ENCODE measurements at regions not wholly inside any gene's neighbourhood (a gene's known extent, or its start where the extent isn't known, plus 50 kb on each side); places are given as distances from the start of the nearest gene placed in this dataset.

- intact Hi-C loops (cut with micrococcal nuclease) = no loop called here
Observed at GRCh38 chr5:61614606-61615005, 282.5 kb downstream of the ZSWIM6 start.

GRCh38 chr5:61617039-61617438, 285.0 kb downstream of the ZSWIM6 start:
- Mint-ChIP-seq H3K27ac (no peak overlapping the region), H3K36me3 (ENCODE audit: low read depth) (no peaks in the 10 kb centered on the region), H3K4me3 (ENCODE audit: low read depth) (no peak overlapping the region), H3K27me3 (ENCODE audit: low read depth) (peaks cover 5% of the 10 kb centered on the region), H3K9me3 (no peaks in the 10 kb centered on the region), H3K4me1 (ENCODE audit: low read depth) (no peaks in the 10 kb centered on the region)
- intact Hi-C loops (cut with micrococcal nuclease) = no loop called here
- DNase-seq (ENCODE audit: low spot score) = no peak

More at GRCh38 chr5:61614606-61615005, 282.5 kb downstream of the ZSWIM6 start:
- DNase-seq (ENCODE audit: low spot score) = no peak
- Mint-ChIP-seq H3K4me3 (ENCODE audit: low read depth) (no peak overlapping the region), H3K9me3 (no peaks in the 10 kb centered on the region), H3K27ac (no peak overlapping the region), H3K36me3 (ENCODE audit: low read depth) (no peaks in the 10 kb centered on the region), H3K4me1 (ENCODE audit: low read depth) (no peaks in the 10 kb centered on the region), H3K27me3 (ENCODE audit: low read depth) (peaks cover 2% of the 10 kb centered on the region)

- intact Hi-C loops (cut with micrococcal nuclease) = no loop called here
- no peak for DNase-seq (ENCODE audit: low spot score)
- Mint-ChIP-seq H3K4me1 (ENCODE audit: low read depth) (no peaks in the 10 kb centered on the region), H3K9me3 (no peaks in the 10 kb centered on the region), H3K27me3 (ENCODE audit: low read depth) (peaks cover 7% of the 10 kb centered on the region), H3K36me3 (ENCODE audit: low read depth) (no peaks in the 10 kb centered on the region), H3K27ac (no peak overlapping the region), H3K4me3 (ENCODE audit: low read depth) (no peak overlapping the region)
Observed at GRCh38 chr5:61617995-61618525, 286.0 kb downstream of the ZSWIM6 start.

GRCh38 chr5:61618577-61618976, 286.5 kb downstream of the ZSWIM6 start:
- Mint-ChIP-seq H3K4me3 (ENCODE audit: low read depth) (no peak overlapping the region), H3K9me3 (no peaks in the 10 kb centered on the region), H3K4me1 (ENCODE audit: low read depth) (no peaks in the 10 kb centered on the region), H3K27me3 (ENCODE audit: low read depth) (peaks cover 7% of the 10 kb centered on the region), H3K27ac (no peak overlapping the region), H3K36me3 (ENCODE audit: low read depth) (no peaks in the 10 kb centered on the region)
- intact Hi-C loops (cut with micrococcal nuclease) = no loop called here
- no peak for DNase-seq (ENCODE audit: low spot score)

GRCh38 chr5:61619289-61619688, 287.2 kb downstream of the ZSWIM6 start:
- Mint-ChIP-seq H3K4me3 (ENCODE audit: low read depth) (no peak overlapping the region), H3K36me3 (ENCODE audit: low read depth) (no peaks in the 10 kb centered on the region), H3K4me1 (ENCODE audit: low read depth) (no peaks in the 10 kb centered on the region), H3K9me3 (no peaks in the 10 kb centered on the region), H3K27me3 (ENCODE audit: low read depth) (peaks cover 9% of the 10 kb centered on the region), H3K27ac (no peak overlapping the region)
- intact Hi-C loops (cut with micrococcal nuclease) = no loop called here
- DNase-seq (ENCODE audit: low spot score) = no peak

GRCh38 chr5:61619777-61620518, 287.9 kb downstream of the ZSWIM6 start:
- intact Hi-C loops (cut with micrococcal nuclease) = no loop called here
- Mint-ChIP-seq H3K4me1 (ENCODE audit: low read depth) (no peaks in the 10 kb centered on the region), H3K27me3 (ENCODE audit: low read depth) (peaks cover 16% of the 10 kb centered on the region), H3K4me3 (ENCODE audit: low read depth) (no peak overlapping the region), H3K27ac (no peak overlapping the region), H3K36me3 (ENCODE audit: low read depth) (no peaks in the 10 kb centered on the region), H3K9me3 (no peaks in the 10 kb centered on the region)
- DNase-seq (ENCODE audit: low spot score) = no peak

- intact Hi-C loops (cut with micrococcal nuclease) = no loop called here
Observed at GRCh38 chr5:61620699-61621182, 288.7 kb downstream of the ZSWIM6 start.

GRCh38 chr5:61621202-61621650, 289.2 kb downstream of the ZSWIM6 start:
- Mint-ChIP-seq H3K27me3 (ENCODE audit: low read depth) (peaks cover 23% of the 10 kb centered on the region), H3K27ac (no peak overlapping the region), H3K36me3 (ENCODE audit: low read depth) (no peaks in the 10 kb centered on the region), H3K9me3 (no peaks in the 10 kb centered on the region), H3K4me1 (ENCODE audit: low read depth) (no peaks in the 10 kb centered on the region), H3K4me3 (ENCODE audit: low read depth) (no peak overlapping the region)
- DNase-seq (ENCODE audit: low spot score) = no peak
- intact Hi-C loops (cut with micrococcal nuclease) = no loop called here

More at GRCh38 chr5:61620699-61621182, 288.7 kb downstream of the ZSWIM6 start:
- Mint-ChIP-seq H3K4me3 (ENCODE audit: low read depth) (no peak overlapping the region), H3K9me3 (no peaks in the 10 kb centered on the region), H3K27me3 (ENCODE audit: low read depth) (peaks cover 23% of the 10 kb centered on the region), H3K27ac (no peak overlapping the region), H3K36me3 (ENCODE audit: low read depth) (no peaks in the 10 kb centered on the region), H3K4me1 (ENCODE audit: low read depth) (no peaks in the 10 kb centered on the region)
- no peak for DNase-seq (ENCODE audit: low spot score)

GRCh38 chr5:61622156-61622555, 290.1 kb downstream of the ZSWIM6 start:
- intact Hi-C loops (cut with micrococcal nuclease) = no loop called here
- DNase-seq (ENCODE audit: low spot score) = no peak
- no peak overlapping the region for H3K4me3 Mint-ChIP-seq (ENCODE audit: low read depth)
- H3K27ac Mint-ChIP-seq = no peak overlapping the region
- H3K36me3 Mint-ChIP-seq (ENCODE audit: low read depth) = no peaks in the 10 kb centered on the region
- no peaks in the 10 kb centered on the region for H3K4me1 Mint-ChIP-seq (ENCODE audit: low read depth)
- H3K27me3 Mint-ChIP-seq (ENCODE audit: low read depth) = peaks cover 29% of the 10 kb centered on the region
- H3K9me3 Mint-ChIP-seq = no peaks in the 10 kb centered on the region

GRCh38 chr5:61623401-61624069, 291.5 kb downstream of the ZSWIM6 start:
- Mint-ChIP-seq H3K9me3 (no peaks in the 10 kb centered on the region), H3K27me3 (ENCODE audit: low read depth) (peaks cover 41% of the 10 kb centered on the region), H3K4me1 (ENCODE audit: low read depth) (no peaks in the 10 kb centered on the region), H3K36me3 (ENCODE audit: low read depth) (no peaks in the 10 kb centered on the region), H3K4me3 (ENCODE audit: low read depth) (no peak overlapping the region), H3K27ac (no peak overlapping the region)
- no peak for DNase-seq (ENCODE audit: low spot score)
- intact Hi-C loops (cut with micrococcal nuclease) = no loop called here

GRCh38 chr5:61624553-61625136, 292.6 kb downstream of the ZSWIM6 start:
- peak overlapping the region; percentile 49 for H3K4me3 Mint-ChIP-seq (ENCODE audit: low read depth)
- peaks cover 49% of the 10 kb centered on the region for H3K27me3 Mint-ChIP-seq (ENCODE audit: low read depth)
- no peaks in the 10 kb centered on the region for H3K9me3 Mint-ChIP-seq
- intact Hi-C loops (cut with micrococcal nuclease) = loop anchor here (5.0 kb wide), 1 partner anchor 217 kb away; no protein-coding TSS in a partner anchor
- no peaks in the 10 kb centered on the region for H3K36me3 Mint-ChIP-seq (ENCODE audit: low read depth)
- peaks cover 2% of the 10 kb centered on the region for H3K4me1 Mint-ChIP-seq (ENCODE audit: low read depth)
- no peak overlapping the region for H3K27ac Mint-ChIP-seq
- no peak for DNase-seq (ENCODE audit: low spot score)

GRCh38 chr5:61625137-61625561, 293.1 kb downstream of the ZSWIM6 start:
- no peak overlapping the region for H3K27ac Mint-ChIP-seq
- H3K27me3 Mint-ChIP-seq (ENCODE audit: low read depth) = peaks cover 49% of the 10 kb centered on the region
- H3K36me3 Mint-ChIP-seq (ENCODE audit: low read depth) = no peaks in the 10 kb centered on the region
- peaks cover 2% of the 10 kb centered on the region for H3K4me1 Mint-ChIP-seq (ENCODE audit: low read depth)
- intact Hi-C loops (cut with micrococcal nuclease) = loop anchor here (5.0 kb wide), 1 partner anchor 218 kb away; no protein-coding TSS in a partner anchor
- no peaks in the 10 kb centered on the region for H3K9me3 Mint-ChIP-seq
- DNase-seq (ENCODE audit: low spot score) = no peak
- H3K4me3 Mint-ChIP-seq (ENCODE audit: low read depth) = peak overlapping the region; percentile 49

Data from activated T-helper 2 cell treated with anti-CD3 and anti-CD28 coated beads, Interferon-gamma antibody, Interleukin-2, Interleukin-4, amounts not matched to agents 10 μg/mL and 5 μg/mL and 100 μg/mL, durations not matched to agents 14 hours and 24 hours and 36 hours (primary cell).